Parathyroid adenoma (tissue), 2 donors: ENCODE measurements at regions not wholly inside any gene's neighbourhood (a gene's known extent, or its start where the extent isn't known, plus 50 kb on each side); places are given as distances from the start of the nearest gene placed in this dataset.

ENCODE experiments used
- H2AFZ ChIP-seq: fragments of 300-600 bp; sonication (generic); one replicate; pipeline ENCODE4 v1.7.0; 2017; ENCODE audit warnings: antibody characterized with exemption, mild to moderate bottlenecking
- H3K27ac ChIP-seq: fragments of 300-600 bp; sonication (generic); one replicate; pipeline ENCODE4 v1.7.0; 2017
- H3K27me3 ChIP-seq: fragments of 300-600 bp; sonication (generic); one replicate; pipeline ENCODE4 v1.7.0; 2017; ENCODE audit warnings: low read length; ENCODE audit not compliant: control insufficient read depth, insufficient read depth
- H3K36me3 ChIP-seq: fragments of 300-600 bp; sonication (generic); one replicate; pipeline ENCODE4 v1.7.0; 2017; ENCODE audit warnings: low read length; ENCODE audit not compliant: control insufficient read depth, insufficient read depth
- H3K4me1 ChIP-seq: fragments of 300-600 bp; sonication (generic); one replicate; pipeline ENCODE4 v1.7.0; 2017; ENCODE audit warnings: control low read depth
- H3K4me2 ChIP-seq: fragments of 300-600 bp; sonication (generic); one replicate; pipeline ENCODE4 v1.7.0; 2017; ENCODE audit warnings: low read length
- H3K4me3 ChIP-seq: fragments of 300-600 bp; sonication (generic); one replicate; pipeline ENCODE4 v1.7.0; 2017; ENCODE audit warnings: low read depth, low read length
- H3K79me2 ChIP-seq: fragments of 300-600 bp; sonication (generic); one replicate; pipeline ENCODE4 v1.7.0; 2017; ENCODE audit warnings: control low read depth
- H3K9ac ChIP-seq: fragments of 300-600 bp; sonication (generic); one replicate; pipeline ENCODE4 v1.7.0; 2017; ENCODE audit warnings: mild to moderate bottlenecking
- H3K9me3 ChIP-seq: fragments of 300-600 bp; sonication (generic); one replicate; pipeline ENCODE4 v1.7.0; 2017; ENCODE audit warnings: low read length; ENCODE audit not compliant: control insufficient read depth
- CTCF ChIP-seq: fragments of 300-600 bp; sonication (generic); IDR thresholded peaks from one replicate; pipeline ENCODE4 v1.7.0; 2017; ENCODE audit warnings: antibody characterized with exemption, mild to moderate bottlenecking
- donor health status: primary hyperparathyroidism.

DNA sequence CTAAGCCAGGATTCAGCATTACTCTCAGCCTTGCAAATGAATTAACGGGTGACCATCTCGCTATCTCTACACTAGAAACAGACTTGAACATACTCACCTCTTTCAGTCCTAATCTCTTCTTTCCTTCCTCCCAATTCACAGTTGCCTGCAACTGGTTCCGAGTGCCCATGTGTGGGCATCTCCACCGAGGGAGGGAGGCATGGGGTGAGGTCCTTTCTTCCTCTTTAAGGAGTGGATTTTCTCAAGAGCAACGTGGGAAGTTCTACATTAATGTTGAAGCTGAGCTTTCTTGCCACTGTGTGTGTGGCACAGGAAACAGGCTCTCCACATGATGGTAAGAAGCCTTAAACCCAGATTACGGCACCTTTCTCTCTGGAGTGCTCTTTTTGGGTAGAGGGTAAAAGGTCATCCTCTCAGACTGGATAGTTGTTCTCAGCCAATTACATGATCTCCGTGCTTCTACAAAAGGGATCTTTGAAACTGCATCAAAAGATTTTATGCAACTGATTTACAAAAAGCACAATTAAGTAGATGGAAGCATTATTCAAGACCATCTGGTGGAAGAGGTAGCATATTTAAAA, 286.8 kb upstream of the NR2F2 start:
- no peak overlapping the region for H3K4me2 ChIP-seq
- no peak overlapping the region for H3K9ac ChIP-seq

DNA sequence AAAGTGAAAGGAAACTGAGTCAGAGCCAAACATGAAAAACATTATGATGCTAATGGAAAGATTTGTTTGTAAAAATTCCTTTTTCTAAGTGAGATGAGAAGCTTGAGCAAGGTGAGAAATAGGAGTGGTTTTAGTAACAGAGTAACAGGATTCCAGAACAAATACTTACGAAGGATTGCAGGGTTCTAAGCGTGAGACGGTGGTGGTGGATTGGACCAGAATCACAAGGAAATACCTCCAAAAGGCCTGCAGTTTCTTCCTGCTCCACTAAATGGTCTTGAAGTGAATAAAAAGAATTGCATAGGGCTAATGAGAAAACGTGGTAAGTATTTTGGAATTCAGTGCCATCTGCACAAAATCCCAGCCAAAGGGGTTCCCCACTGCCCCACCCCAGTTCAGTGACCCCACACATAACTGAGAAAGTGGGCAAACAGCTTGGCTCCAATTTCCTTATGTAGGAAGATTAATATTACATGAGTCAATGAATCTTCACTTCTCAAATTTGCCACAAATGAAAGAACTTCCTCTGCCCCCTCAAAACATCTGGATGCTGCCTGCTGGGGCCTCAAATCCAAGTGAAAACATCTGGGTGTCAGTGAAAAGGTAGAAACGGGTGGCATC, 283.8 kb upstream of the NR2F2 start:
- no peaks in the 10 kb centered on the region for H3K36me3 ChIP-seq
- H3K9ac ChIP-seq: no peak overlapping the region
- H3K79me2 ChIP-seq: no peaks in the 10 kb centered on the region
- TF ChIP-seq CTCF: no peak
- no peak overlapping the region for H3K27ac ChIP-seq
- H3K4me3 ChIP-seq: no peak overlapping the region
- no peaks in the 10 kb centered on the region for H3K27me3 ChIP-seq
- no peak overlapping the region for H3K4me2 ChIP-seq
- no peaks in the 10 kb centered on the region for H3K4me1 ChIP-seq
- H3K9me3 ChIP-seq: no peaks in the 10 kb centered on the region
- H2AFZ ChIP-seq: peak overlapping the region; percentile 33

More for the DNA sequence above, 286.8 kb upstream of the NR2F2 start:
- Histone ChIP-seq H3K9me3 (no peaks in the 10 kb centered on the region), H3K27me3 (no peaks in the 10 kb centered on the region), H3K4me1 (no peaks in the 10 kb centered on the region), H3K36me3 (no peaks in the 10 kb centered on the region), H3K27ac (no peak overlapping the region), H3K79me2 (no peaks in the 10 kb centered on the region), H3K4me3 (no peak overlapping the region), H2AFZ (no peak overlapping the region)
- no peak for TF ChIP-seq CTCF

DNA sequence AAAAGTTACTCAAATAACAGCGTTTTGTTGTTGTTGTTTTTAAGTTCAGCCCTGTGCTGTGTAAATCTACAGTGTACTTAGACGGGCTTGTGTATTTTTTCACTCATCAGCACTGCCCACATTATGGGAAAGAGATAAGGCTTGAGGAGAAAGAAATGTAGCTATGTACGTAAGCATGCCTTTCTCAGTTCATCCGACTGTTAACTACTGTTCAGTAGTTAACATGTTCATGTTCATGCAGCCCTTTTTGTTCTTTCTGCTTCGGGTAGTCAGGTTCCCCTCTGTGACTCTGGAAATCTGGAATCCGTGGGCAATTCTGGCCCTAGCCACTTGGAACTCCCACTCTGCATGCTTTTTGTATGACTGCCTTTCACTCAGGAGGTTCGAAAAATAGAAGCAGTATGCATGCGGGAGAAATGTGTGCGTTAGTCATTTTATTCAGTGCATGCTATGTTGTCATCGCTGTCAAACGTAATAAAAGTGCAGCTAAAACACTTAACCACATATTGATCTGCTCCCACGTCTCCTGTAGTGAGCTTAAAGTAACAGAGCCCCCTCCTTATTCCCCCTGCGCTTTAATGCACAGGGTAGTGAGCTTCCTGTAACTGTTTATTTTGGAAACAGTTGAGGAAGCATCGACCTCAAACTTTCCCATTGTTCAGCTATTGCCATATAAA, 283.1 kb upstream of the NR2F2 start:
- no peak overlapping the region for H3K4me2 ChIP-seq
- no peak overlapping the region for H3K27ac ChIP-seq
- H2AFZ ChIP-seq: peak overlapping the region; percentile 33
- H3K9me3 ChIP-seq: no peaks in the 10 kb centered on the region
- TF ChIP-seq CTCF: no peak
- H3K27me3 ChIP-seq: no peaks in the 10 kb centered on the region
- no peak overlapping the region for H3K4me3 ChIP-seq
- H3K79me2 ChIP-seq: no peaks in the 10 kb centered on the region
- no peaks in the 10 kb centered on the region for H3K4me1 ChIP-seq
- H3K36me3 ChIP-seq: no peaks in the 10 kb centered on the region
- no peak overlapping the region for H3K9ac ChIP-seq

DNA sequence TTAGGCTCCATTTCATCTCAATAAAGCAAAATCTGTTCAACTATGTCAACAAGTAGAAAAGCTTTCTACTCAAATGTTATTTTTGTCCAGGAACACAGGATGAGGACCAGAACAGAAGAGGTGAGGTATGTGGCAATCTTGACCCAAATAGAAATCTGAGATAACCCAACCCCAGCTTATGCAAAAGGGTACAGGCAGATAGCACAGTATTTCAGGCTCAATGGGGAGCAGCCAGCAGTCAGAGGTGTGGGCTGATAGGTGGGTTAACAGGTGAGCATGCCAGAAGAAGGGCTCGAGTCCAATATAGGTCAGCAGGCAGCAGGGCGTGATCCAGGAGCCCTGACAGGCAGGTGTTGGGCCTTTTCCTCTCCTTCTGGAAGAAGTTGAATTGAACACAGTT, 281.2 kb upstream of the NR2F2 start:
- H3K27me3 ChIP-seq: no peaks in the 10 kb centered on the region
- no peaks in the 10 kb centered on the region for H3K9me3 ChIP-seq
- no peak for TF ChIP-seq CTCF
- no peaks in the 10 kb centered on the region for H3K4me1 ChIP-seq
- no peaks in the 10 kb centered on the region for H3K79me2 ChIP-seq
- H2AFZ ChIP-seq: no peak overlapping the region
- no peak overlapping the region for H3K4me3 ChIP-seq
- H3K4me2 ChIP-seq: no peak overlapping the region
- no peaks in the 10 kb centered on the region for H3K36me3 ChIP-seq
- H3K9ac ChIP-seq: no peak overlapping the region
- no peak overlapping the region for H3K27ac ChIP-seq
